HTR-8/SVneo (cell line): ENCODE measurements at regions not wholly inside any gene's neighbourhood (a gene's known extent, or its start where the extent isn't known, plus 50 kb on each side); places are given as distances from the start of the nearest gene placed in this dataset.
A peak's percentile ranks its signal among the peaks of the same experiment; 100 is the strongest.

Source experiments
- DNase-seq: peaks from one replicate; pipeline ENCODE4 v3.0.0; 2011; ENCODE audit warnings: low spot score, mixed read lengths; ENCODE audit not compliant: insufficient read length
- FAIRE-seq: peaks from 2 replicates; lab custom pipeline; 2011; peaks lifted over from hg19 to GRCh38; lab: Jason Lieb, UNC

GRCh38 chr9:130780865-130781504 is 54.1 kb upstream of the ABL1 start:
- DNase-seq, result peak; percentile 71

GRCh38 chr9:130781569-130781968 is 53.5 kb upstream of the ABL1 start:
- FAIRE-seq (no peak), DNase-seq (no peak)

More at GRCh38 chr9:130780865-130781504, 54.1 kb upstream of the ABL1 start:
- FAIRE-seq, result no peak

- FAIRE-seq, result no peak
- no peak for DNase-seq
Measured at GRCh38 chr9:130782886-130783530, 52.0 kb upstream of the ABL1 start.

GRCh38 chr9:130785053-130785452 is 50.0 kb upstream of the ABL1 start:
- no peak for FAIRE-seq
- DNase-seq, result no peak
